Stimulated activated CD4-positive, alpha-beta T cell treated with anti-CD3 and anti-CD28 coated beads, Interleukin-12 subunit alpha, Interleukin-12 subunit beta, amount 100 ng/mL, for 4 hours (primary cell): ENCODE measurements at regions not wholly inside any gene's neighbourhood (a gene's known extent, or its start where the extent isn't known, plus 50 kb on each side); places are given as distances from the start of the nearest gene placed in this dataset.

Source experiments
- DNase-seq: peaks from one replicate; pipeline ENCODE4 v3.0.0-alpha.2; 2020

GRCh38 chr13:88103824-88104223 lies 432.7 kb downstream of the SLITRK5 start:
- DNase-seq = no peak

- DNase-seq = no peak
Observed at GRCh38 chr13:88104576-88104975, 433.4 kb downstream of the SLITRK5 start.

GRCh38 chr13:88107570-88107969 lies 436.4 kb downstream of the SLITRK5 start:
- no peak for DNase-seq

- no peak for DNase-seq
Observed at GRCh38 chr13:88112526-88112925, 441.4 kb downstream of the SLITRK5 start.

- no peak for DNase-seq
Observed at GRCh38 chr13:88115976-88116375, 444.8 kb downstream of the SLITRK5 start.

- DNase-seq = no peak
Observed at GRCh38 chr13:88118952-88119351, 447.8 kb downstream of the SLITRK5 start.

GRCh38 chr13:88124142-88124541 lies 453.0 kb downstream of the SLITRK5 start:
- no peak for DNase-seq

- no peak for DNase-seq
Observed at GRCh38 chr13:88125055-88125454, 453.9 kb downstream of the SLITRK5 start.

- no peak for DNase-seq
Observed at GRCh38 chr13:88136098-88136790, 465.1 kb downstream of the SLITRK5 start.

GRCh38 chr13:88142653-88143052 lies 471.5 kb downstream of the SLITRK5 start:
- DNase-seq = no peak

GRCh38 chr13:88144580-88144979 lies 473.4 kb downstream of the SLITRK5 start:
- no peak for DNase-seq

- no peak for DNase-seq
Observed at GRCh38 chr13:88153353-88153752, 482.2 kb downstream of the SLITRK5 start.

- DNase-seq = no peak
Observed at GRCh38 chr13:88154001-88154400, 482.8 kb downstream of the SLITRK5 start.

- no peak for DNase-seq
Observed at GRCh38 chr13:88162076-88162702, 491.0 kb downstream of the SLITRK5 start.

- no peak for DNase-seq
Observed at GRCh38 chr13:88176231-88176630, 505.1 kb downstream of the SLITRK5 start.

GRCh38 chr13:88183440-88183839 lies 512.3 kb downstream of the SLITRK5 start:
- no peak for DNase-seq

GRCh38 chr13:88188986-88189385 lies 517.8 kb downstream of the SLITRK5 start:
- DNase-seq = no peak

- no peak for DNase-seq
Observed at GRCh38 chr13:88189728-88190127, 518.6 kb downstream of the SLITRK5 start.

- no peak for DNase-seq
Observed at GRCh38 chr13:88196106-88196505, 524.9 kb downstream of the SLITRK5 start.

GRCh38 chr13:88217372-88217771 lies 546.2 kb downstream of the SLITRK5 start:
- no peak for DNase-seq

GRCh38 chr13:88217883-88218282 lies 546.7 kb downstream of the SLITRK5 start:
- DNase-seq = no peak

- DNase-seq = no peak
Observed at GRCh38 chr13:88223958-88224357, 552.8 kb downstream of the SLITRK5 start.

- no peak for DNase-seq
Observed at GRCh38 chr13:88235441-88235840, 564.3 kb downstream of the SLITRK5 start.

- no peak for DNase-seq
Observed at GRCh38 chr13:88246239-88246638, 575.1 kb downstream of the SLITRK5 start.

- no peak for DNase-seq
Observed at GRCh38 chr13:88248393-88248792, 577.2 kb downstream of the SLITRK5 start.
